A673 (cell line): ENCODE measurements at regions not wholly inside any gene's neighbourhood (a gene's known extent, or its start where the extent isn't known, plus 50 kb on each side); places are given as distances from the start of the nearest gene placed in this dataset.

Experiments
- EZH2 ChIP-seq: fragments of 200-600 bp; sonication (generic); IDR thresholded peaks from 2 replicates; pipeline ENCODE4 v1.6.1; 2017; ENCODE audit warnings: borderline replicate concordance, low read depth, mild to moderate bottlenecking, mixed read lengths, antibody characterized with exemption, low read length; ENCODE audit not compliant: poor library complexity, severe bottlenecking
- TF ChIP-seq, protein P1 (sequence below): fragments of 300-800, 200-600 bp; sonication (generic); conservative IDR thresholded peaks from 2 replicates; pipeline ENCODE4 v1.5.1; 2017; ENCODE audit warnings: low read depth, mild to moderate bottlenecking, antibody characterized with exemption, low read length, moderate library complexity, mixed read lengths

DNA sequence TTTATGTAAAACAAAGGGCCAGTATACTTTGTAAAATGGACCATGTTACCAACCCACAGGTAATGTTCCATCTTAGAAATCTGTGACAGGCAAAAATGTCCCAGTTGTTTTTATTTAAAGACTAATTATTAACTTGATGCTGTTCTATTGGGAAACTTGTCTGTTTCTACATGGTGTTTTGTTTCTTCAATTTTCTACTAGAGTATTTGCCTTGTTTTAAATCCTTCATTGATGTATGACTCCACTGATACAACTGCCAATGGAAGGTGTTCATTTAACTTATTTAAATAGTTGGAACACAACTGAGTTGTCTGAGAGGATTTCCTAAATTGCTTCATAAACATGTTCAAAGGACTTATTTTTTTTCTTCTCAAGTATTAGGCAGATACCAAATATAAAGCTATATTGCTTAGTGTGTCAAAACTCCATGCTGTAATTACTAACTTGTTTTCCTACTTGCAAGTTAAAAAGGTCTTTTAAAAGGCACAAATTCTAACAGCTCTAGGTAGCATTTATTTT, 152.0 kb upstream of the XPO1 start:
- no peak for TF ChIP-seq EZH2
- TF ChIP-seq, protein P1, sequence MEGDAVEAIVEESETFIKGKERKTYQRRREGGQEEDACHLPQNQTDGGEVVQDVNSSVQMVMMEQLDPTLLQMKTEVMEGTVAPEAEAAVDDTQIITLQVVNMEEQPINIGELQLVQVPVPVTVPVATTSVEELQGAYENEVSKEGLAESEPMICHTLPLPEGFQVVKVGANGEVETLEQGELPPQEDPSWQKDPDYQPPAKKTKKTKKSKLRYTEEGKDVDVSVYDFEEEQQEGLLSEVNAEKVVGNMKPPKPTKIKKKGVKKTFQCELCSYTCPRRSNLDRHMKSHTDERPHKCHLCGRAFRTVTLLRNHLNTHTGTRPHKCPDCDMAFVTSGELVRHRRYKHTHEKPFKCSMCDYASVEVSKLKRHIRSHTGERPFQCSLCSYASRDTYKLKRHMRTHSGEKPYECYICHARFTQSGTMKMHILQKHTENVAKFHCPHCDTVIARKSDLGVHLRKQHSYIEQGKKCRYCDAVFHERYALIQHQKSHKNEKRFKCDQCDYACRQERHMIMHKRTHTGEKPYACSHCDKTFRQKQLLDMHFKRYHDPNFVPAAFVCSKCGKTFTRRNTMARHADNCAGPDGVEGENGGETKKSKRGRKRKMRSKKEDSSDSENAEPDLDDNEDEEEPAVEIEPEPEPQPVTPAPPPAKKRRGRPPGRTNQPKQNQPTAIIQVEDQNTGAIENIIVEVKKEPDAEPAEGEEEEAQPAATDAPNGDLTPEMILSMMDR: no peak
